Amygdala (tissue), 56 donors: ENCODE measurements at regions not wholly inside any gene's neighbourhood (a gene's known extent, or its start where the extent isn't known, plus 50 kb on each side); places are given as distances from the start of the nearest gene placed in this dataset.

ENCODE experiments used
- DNase-seq, 56 donors: peaks; one replicate each; lab custom pipeline; 2025; lab: John Stamatoyannopoulos, UW

DNA sequence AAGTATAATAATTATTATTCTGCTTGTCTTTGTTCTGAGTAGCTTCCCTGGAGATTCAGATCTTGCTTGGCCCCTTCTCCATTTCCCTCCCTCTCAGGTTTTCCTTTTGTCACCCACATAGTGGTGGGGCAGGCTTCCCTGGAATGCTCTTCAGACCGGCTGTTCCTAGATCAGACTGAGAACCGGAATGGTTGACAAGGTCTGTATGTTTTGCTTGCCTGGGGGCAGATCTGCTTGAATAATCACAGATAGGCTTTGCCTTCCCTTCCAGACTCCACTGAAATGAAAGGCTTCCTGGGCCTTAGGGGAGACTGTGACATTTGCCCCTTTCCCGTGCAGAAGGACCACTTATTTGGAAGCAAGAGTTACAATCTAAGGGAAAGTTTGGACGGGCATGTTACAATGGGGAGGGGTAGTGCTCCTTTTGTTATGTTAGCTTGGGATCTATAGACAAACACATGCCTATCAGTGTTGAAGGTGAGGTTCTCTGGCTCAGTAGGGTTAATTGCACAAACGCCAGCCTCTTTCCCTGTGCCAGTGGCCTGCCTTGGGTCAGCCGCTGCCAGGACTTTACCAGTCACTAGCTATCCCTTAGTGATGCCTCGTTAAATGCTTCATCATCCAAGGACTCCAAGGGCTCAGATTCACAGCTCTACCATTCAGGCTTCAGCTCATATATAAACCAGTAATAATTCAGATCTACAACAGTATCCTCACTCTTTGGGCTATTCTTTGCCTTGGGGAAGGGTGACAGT, 178.6 kb downstream of the SNAPC1 start:
- no peak for DNase-seq

DNA sequence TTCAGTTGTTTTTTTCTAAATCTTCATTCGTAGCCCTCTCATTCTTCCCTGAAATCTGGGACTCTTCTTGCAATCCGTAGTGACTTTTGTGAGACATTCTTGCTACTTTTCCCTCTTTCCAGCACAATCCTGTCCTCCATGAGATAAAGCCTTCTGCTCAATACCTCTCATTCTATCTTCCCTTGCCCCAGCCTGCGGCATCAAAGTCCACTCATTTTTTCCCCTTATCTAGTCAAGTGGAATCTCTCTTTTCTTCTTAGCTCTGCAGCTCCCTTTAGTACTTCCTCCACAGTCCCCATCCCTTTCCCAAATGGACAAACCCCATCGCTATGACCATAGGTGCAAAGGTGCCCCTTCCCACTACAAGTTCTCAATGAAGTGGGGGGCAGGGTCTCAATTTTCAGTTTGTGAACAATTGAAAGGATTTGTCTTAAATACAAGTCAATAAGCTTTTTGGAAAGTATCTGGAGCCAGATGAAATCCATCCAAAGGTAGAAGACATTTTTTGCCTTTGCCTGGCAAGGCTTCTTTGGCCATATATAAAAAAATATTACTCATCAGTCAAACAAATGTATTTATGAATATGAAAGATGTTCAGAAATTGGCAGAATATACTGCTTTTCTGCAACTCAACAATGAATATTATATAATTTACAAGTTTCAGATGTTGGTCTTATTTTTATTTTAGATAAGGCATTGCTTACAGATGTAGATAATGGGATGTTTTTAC, 179.4 kb downstream of the SNAPC1 start:
- no peak for DNase-seq

DNA sequence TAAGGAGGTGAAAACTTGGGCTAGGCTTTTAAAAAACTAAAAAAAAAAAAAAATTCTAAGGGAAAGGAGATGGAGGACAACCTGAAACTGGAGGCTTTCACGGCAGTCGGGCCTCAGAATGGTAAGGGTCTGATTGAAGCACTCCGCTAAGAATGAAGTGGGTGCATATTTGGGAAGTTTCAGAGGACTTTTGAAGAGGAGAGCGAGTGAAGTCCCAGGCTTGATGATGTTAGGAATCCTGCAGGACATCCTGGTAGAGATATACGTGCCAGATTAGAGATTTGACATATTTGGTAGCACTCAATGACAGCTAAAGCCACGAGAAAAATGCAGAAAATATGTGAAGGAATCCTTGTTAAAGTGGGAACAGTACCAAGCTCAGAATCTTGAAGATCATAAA, 186.2 kb downstream of the SNAPC1 start:
- no peak for DNase-seq

DNA sequence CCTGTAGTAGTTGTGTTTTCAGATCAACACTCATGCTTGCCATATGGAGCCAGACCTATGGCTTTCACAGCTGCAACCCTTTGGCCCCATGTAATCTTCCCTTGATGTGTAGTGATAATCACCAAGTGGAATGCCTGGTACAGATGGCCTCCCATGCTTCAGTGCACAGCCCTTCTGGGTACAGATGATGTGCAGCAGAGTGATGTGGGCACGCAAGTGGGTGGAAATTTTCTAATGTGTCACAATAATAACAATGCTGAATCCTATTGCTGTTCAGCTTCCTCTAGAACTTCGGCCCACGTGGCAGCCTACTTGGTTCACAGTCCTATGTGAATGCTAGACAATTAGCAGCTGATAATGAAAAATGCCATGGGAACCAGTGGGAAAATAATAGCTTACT, 188.1 kb downstream of the SNAPC1 start:
- DNase-seq: peak in 32 of 56 donors; percentile 1 to 72 (median 23)

DNA sequence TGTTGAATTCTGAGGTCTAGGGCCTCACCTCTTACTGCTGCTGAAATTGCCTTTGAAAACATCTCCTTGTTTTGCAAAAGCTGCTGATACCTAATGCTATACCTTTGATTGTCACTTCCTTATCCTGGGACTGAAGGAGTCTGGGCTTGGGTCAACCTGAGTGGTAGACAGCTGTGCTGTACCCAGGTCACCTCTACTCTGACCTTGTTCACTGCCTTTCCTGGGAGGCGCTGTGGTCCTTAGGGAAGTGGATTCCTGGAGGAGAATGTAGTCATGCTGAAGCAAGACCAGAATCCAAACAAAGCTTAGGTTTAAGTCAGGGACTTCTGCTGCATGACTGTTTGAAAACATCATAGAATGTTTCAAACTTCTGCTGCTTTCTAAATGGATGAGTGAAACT, 191.4 kb downstream of the SNAPC1 start:
- DNase-seq: no peak

DNA sequence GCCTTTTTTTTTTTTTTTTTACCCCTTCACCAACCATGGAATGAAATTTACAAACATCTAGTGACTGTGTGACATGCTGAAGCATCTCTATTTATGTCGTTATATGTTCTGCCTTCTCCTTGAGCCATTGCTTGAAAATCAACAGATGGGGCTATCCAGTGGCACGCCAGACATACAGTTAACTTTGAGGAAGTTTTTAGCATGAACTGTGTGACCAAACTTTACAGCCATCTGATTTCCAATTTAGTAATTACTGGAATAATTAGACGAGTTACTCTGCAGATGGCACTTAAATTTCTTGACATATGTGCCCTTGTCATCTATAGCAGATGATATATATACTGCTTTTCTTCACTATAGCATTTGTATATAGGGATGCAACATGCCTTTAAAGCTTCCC, 192.1 kb downstream of the SNAPC1 start:
- no peak for DNase-seq

DNA sequence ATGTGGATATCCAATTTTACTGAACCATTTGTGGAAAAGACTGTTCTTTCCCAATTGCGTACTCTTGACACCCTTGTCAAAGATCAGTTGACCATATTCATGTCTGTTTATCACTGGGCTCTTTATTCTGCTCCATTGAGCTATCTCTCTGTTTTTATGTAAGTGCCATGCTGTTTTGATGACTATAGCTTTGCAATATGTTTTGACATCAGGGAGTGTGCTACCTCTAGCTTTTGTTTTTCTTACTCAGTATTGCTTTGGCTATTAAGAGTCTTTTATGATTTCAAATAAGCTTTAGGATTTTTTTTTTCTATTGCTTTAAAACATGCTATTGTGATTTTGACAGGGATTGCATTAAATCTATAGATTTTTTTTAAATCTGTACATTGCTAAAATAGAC, 194.3 kb downstream of the SNAPC1 start:
- DNase-seq: no peak

DNA sequence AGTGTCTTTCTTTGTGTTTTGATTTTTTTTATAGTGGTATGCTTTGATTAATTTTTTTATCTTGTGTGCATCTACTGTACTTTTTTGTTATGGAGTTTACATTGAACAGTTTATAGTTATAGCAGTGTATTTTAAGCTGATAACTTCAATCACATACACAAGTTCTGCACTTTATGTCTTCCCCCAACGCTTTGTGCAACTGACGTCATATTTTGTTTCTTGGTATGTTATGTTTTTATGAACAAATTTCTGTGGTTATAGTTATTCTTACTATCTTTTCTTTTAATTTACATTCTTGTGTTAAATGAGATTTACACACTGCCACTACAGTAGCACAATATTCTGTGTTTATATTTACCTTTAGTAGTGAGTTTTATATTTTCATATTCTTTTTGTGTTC, 197.1 kb downstream of the SNAPC1 start:
- no peak for DNase-seq

DNA sequence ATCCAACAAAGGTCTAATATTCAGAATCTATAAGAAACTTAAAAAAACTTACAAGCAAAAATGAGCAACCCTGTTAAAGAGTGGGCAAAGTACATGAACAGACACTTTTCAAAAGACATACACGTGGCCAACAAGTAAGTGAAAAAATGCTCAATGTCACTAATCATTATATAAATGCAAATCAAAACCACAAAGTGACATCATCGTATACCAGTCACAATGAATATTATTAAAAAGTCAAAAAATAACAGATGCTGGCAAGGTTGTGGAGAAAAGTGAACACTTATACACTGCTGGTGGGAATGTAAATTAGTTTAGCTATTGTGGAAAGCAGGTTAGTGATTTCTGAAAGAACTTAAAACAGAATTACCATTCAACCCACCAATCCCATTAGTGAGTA, 199.1 kb downstream of the SNAPC1 start:
- DNase-seq: no peak

DNA sequence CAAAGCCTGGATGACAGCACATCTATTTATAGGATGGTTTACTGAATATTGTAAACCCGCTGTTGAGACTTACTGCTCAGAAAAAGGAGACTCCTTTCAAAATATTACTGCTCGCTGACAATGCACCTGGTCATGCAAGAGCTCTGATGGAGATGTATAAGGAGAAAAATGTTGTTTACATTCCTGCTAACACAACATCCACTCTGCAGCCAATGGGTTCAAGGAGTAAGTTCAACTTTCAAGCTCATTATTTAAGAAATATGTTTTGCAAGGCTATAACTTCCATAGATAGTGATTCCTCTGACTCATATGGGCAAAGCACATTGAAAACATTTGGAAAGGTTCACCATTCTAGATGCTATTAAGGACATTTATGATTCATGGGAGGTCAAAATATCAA, 201.7 kb downstream of the SNAPC1 start:
- DNase-seq: no peak

DNA sequence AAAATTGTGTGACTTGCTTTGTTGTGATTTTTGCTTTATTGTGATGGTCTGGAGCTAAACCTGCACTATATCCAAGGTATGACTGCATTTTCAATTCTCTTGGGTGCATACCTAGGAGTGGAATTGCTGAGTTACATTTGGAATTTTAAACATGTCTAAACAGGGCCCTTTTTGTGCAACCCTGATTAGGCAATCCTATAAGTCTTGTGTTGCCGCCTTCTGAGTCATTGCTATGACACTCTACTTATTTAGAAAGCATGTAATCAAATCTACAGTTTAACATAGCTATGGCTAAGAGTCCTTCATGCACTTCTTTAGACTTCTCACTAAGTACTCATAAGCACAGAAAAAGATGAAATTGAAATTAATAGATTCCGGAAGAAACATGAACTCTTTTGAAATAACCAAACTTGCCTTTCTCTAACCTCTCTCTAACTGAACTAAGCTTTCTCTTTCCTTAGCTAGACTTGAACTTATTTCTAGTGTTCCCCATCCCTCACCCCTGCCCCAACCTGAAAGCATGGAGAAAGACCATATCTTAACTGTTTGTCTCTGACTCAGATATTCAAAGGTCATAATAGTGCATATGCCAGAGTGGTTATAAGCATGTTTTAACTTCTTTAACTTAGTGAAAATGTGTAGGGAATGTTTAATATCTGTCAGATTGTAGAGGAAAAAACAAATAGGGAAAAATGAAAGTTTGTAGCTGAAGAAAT, 203.0 kb downstream of the SNAPC1 start:
- DNase-seq: no peak

DNA sequence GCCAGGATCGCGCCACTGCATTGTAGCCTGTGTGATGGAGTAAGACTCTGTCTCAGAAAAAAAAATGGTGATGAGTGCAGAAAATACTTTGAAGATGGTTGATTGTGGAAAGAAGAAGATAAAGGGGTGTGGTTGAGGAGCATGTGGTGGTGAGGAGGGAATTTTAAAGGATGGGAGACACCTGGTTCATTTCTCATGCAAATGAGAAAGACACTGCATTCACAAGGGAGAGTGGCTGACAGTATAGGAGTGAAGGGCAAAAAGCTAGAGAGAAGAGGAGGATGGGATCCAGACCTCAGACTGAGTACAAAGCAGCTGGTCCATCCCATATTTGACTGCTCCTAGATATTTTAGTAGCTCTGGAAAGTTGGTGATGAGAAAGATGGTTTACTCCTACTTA, 206.0 kb downstream of the SNAPC1 start:
- no peak for DNase-seq

DNA sequence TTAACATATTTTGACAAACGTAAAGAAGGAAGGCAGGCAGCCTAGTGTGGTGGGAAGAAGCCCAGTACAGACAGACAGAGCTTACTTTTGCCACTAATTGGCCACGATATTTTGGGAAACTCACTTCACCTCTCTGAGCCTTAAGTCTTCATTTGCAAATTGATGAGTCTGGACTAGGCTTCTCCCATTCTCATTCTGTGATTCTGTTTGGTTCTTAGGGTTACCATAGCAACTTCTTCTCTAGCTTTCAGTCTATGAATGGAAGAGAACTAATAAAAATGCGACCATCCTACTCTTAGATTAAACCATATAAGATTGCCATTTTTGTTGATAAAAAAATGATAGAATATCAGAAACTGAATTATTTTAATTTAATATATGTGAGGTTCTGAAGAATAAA, 210.5 kb downstream of the SNAPC1 start:
- DNase-seq: no peak

DNA sequence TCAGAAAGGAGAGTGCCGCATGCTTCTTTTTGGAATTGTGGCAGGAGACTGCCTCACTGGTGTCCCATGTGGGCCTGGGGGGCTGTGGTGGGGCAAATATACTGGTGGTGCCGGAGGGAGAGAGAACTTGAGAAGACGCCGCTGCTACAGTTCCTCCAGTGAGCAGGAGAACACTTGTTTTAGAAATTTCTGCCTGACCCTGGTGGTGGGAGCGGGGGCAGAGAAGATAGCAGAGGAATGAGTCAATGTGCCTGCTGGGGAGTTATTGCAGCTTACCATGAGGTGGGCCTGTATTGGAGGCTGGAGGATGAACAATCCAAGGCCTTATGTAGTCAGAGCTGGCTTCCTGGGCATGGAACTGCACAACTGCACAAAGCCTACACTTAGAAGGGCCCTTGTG, 211.8 kb downstream of the SNAPC1 start:
- DNase-seq: peak in 3 of 56 donors; percentile 1 to 6 (median 2)

DNA sequence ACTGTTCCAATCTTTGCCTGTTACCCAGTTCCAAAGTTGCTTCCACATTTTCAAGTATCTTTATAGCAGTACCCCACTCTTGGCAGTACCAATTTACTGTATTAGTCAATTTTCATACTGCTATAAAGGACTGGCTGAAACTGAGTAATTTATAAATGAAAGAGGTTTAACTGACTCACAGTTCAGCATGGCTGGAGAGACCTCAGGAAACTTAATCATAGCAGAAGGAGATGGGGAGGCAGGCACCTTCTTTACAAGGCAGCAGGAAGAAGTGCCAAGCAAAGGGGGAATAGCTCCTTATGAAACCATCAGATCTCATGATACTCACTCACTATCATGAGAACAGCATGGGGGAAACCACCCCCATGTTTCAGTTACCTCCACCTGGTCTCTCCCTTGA, 215.0 kb downstream of the SNAPC1 start:
- DNase-seq: no peak

DNA sequence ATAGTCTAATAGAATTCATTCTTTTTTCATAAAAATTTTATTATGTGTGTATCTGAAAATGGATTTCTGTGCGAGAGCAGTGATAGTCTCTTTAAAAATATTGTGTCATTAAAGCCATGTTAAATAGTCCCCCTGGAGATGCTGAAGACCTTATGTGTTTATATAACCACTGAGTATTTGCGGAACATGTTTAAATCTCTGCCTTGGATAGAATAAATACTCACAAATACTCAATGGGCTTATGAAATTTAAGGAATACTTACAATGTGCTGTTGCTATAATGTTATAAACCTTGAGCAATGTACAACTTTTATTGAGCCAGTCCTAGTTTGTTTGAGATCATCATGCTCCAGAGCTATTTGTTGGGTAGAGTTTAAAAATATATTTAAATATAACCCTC, 226.0 kb downstream of the SNAPC1 start:
- no peak for DNase-seq

DNA sequence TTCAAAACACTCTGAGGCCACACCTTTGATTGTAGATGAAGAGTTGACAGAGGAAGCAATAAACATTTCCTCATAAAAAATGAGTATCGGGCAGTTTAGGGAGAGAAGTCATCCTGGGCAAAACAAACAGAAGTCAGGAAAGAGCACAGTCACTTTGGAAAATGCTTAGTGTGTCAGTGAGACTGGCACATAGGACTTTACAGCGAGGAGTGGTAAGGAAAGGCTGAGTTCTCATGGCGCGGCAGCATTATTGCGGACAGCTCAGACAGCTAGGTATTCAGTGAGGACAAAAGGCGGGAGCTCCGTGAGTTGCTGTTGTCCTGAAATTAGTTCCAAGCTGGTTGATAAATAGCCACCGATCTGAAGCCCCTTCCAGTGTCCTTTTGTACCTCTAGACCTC, 229.9 kb downstream of the SNAPC1 start:
- DNase-seq: no peak

DNA sequence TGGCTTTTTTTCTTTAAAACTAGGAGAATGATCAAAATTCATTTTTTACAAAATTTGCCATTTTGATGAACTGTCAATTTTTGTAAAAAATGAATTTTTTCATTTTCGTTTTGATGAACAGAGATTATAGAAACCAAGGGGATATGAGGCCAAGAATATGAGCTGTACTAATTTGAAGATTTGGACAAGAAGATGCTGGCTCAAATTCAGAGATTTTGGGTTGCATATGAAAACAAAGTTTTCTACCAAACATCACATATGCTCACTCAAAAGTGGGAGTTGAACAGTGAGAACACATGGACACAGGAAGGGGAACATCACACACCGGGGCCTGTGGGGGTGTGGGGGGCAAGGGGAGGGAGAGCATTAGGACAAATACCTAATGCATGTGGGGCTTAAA, 230.7 kb downstream of the SNAPC1 start:
- DNase-seq: no peak

DNA sequence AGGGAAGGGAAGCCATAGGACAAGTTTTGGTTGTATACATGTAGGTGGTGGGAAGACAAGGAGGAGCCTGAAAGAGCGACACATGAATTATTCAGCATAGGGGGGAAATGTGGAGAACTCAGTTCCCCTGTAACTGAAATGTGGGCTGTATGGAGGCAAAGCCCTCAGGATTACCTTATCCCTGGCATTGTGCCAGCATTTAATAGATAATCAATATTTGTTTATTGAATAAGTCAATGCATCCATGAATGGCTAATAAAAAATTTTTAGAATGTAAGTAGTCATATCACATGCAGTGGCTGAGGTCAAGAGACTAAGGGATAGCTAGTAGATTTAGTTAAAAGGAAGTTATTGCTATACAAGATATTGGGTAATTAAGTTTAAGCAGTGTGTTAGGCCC, 232.4 kb downstream of the SNAPC1 start:
- no peak for DNase-seq

DNA sequence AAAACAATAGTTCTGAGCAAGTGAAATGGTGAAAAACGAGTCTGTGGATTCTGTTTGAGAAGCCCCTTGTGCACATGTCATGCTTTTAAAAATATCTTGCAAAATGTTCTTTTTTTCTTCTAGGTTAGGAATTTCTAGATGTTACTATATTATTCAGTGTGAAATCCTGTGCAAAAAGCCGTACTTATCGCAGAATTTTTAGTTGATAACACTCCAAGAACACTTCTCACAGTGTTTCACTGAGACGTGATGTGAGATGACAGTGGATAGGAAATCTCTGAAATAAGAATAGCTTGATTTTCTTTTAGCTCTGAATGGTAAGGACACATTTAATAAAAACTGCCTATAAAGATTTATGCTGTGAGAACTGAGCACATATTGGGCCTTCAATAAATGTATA, 234.5 kb downstream of the SNAPC1 start:
- no peak for DNase-seq

DNA sequence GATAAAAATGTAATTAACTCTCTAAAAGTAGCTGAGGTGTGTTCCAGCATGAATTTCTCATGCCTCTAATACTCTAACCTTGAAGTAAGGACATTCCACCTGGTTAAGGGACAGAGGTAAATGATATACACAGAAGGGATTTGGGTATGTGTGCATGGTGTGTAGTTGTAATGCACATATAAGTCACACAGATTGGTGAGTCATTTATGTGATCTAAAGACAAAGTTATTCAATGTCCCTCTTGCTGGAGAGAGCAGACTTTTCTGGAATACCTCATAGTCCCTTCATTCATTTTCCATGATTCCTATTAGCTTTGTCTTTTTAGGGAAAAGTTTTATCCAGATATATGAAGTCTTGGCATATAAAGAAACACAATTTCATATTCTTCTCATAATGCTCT, 234.9 kb downstream of the SNAPC1 start:
- no peak for DNase-seq

DNA sequence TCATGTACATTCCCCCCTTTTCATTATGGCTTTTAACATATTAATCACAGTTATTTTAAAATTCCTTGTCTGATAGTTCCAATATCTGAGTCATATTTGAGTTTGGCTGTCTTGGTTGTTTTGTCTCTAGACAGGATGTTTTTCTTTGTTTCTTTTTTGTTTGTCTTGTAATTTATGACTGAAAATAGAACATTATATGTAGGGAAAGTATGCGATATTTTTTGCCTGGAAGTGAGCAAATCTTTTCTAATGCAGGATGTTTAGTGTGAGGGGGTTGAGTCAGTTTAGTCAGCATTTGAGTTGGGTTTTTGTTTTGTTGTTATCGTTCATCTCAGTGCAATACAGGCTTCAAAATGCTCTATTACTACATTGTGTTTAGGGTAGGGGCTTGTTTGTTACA, 239.7 kb downstream of the SNAPC1 start:
- no peak for DNase-seq
